GM12892 (cell line): ENCODE measurements at regions not wholly inside any gene's neighbourhood (a gene's known extent, or its start where the extent isn't known, plus 50 kb on each side); places are given as distances from the start of the nearest gene placed in this dataset.

Experiments
- POLR2A ChIP-seq: IDR thresholded peaks from 2 replicates; pipeline ENCODE4 v1.6.1; 2011; ENCODE audit warnings: low read depth, low read length, control low read depth
- POLR2AphosphoS5 ChIP-seq: IDR thresholded peaks from 2 replicates; pipeline ENCODE4 v1.6.1; 2011; ENCODE audit warnings: low read depth, low read length, control low read depth

DNA sequence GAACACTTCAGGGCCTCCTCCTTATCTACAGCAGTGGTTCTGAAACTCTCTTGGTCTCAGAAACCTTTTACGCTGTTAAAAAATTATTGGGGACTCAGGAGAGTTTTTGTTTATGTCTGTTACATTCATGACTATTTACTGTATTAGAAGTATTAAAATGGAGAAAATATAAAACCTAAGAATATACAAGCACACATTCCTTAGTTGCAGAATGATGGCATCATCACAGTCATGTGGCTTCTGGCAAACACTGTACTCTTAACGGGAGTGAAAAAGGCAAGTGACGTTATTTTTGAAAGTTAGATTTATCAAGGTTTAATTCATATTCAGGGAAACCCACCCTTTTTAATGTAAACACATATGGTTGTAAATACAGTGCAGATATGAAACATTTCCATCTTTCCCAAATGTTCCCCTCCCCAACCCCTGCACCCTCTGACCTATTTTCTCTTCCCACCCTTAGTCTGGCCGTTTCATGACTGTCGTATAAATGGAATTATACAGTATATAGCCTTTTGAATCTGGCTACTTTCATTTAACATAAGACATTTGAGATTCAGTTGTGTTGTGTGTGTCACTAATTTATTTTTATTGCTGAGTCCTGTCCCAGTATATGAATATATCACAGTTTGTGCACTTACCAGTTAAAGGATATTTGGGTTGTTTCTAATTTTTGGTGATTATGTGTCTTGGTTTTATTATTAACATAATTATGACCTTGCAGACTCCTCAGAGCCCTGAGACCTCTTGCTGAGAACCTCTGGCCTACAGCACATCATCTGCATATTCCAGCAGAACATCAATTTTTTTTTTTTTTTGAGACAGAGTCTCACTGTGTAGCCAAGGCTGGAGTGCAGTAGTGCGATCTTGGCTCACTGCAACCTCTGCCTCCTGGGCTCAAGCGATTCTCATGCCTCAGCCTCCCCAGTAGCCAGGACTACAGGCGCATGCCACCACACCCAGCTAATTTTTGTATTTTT lies 457.0 kb downstream of the PCNX1 start:
- TF ChIP-seq POLR2AphosphoS5 = no peak
- no peak for TF ChIP-seq POLR2A
